Hepatocyte (in vitro differentiated cells): ENCODE measurements at regions not wholly inside any gene's neighbourhood (a gene's known extent, or its start where the extent isn't known, plus 50 kb on each side); places are given as distances from the start of the nearest gene placed in this dataset.

ENCODE experiments used
- DNase-seq: peaks from one replicate; pipeline ENCODE4 v3.0.0-alpha.2; 2016; ENCODE audit warnings: low spot score
- H2AFZ ChIP-seq: fragments of 200-600 bp; sonication (generic); 2 replicates; pipeline ENCODE4 v1.6.0; 2016; ENCODE audit warnings: antibody characterized with exemption, mild to moderate bottlenecking
- H3K27ac ChIP-seq: fragments of 200-600 bp; sonication (generic); 2 replicates; pipeline ENCODE4 v1.5.1; 2016; ENCODE audit warnings: mild to moderate bottlenecking
- H3K27me3 ChIP-seq: fragments of 200-600 bp; sonication (generic); 2 replicates; pipeline ENCODE4 v1.6.1; 2016
- H3K36me3 ChIP-seq: fragments of 200-600 bp; sonication (generic); replicated peaks from 2 replicates; pipeline ENCODE4 v1.5.1; 2016; ENCODE audit warnings: low read depth; ENCODE audit not compliant: insufficient read depth
- H3K4me1 ChIP-seq: fragments of 200-600 bp; sonication (generic); 2 replicates; pipeline ENCODE4 v1.5.1; 2016; ENCODE audit warnings: mild to moderate bottlenecking, moderate library complexity; ENCODE audit not compliant: insufficient read depth
- H3K4me2 ChIP-seq: fragments of 200-600 bp; sonication (generic); 2 replicates; pipeline ENCODE4 v1.6.0; 2016
- H3K4me3 ChIP-seq: fragments of 200-600 bp; sonication (generic); 2 replicates; pipeline ENCODE4 v1.5.1; 2016; ENCODE audit warnings: mild to moderate bottlenecking
- H3K79me2 ChIP-seq: fragments of 200-600 bp; sonication (generic); 2 replicates; pipeline ENCODE4 v1.6.0; 2017; ENCODE audit warnings: mild to moderate bottlenecking
- H3K9me2 ChIP-seq: fragments of 200-600 bp; sonication (generic); replicated peaks from 2 replicates; pipeline ENCODE4 v1.6.0; 2017; ENCODE audit warnings: mild to moderate bottlenecking; ENCODE audit not compliant: insufficient read depth
- H3K9me3 ChIP-seq: fragments of 200-600 bp; sonication (generic); 2 replicates; pipeline ENCODE4 v1.5.1; 2016; ENCODE audit warnings: low read depth, mild to moderate bottlenecking
- H4K20me1 ChIP-seq: fragments of 200-600 bp; sonication (generic); 2 replicates; pipeline ENCODE4 v1.6.0; 2016; ENCODE audit warnings: mild to moderate bottlenecking; ENCODE audit not compliant: insufficient read depth, poor library complexity, severe bottlenecking
- CTCF ChIP-seq: fragments of 200-600 bp; sonication (generic); IDR thresholded peaks from 2 replicates; pipeline ENCODE4 v1.5.1; 2016; ENCODE audit warnings: antibody characterized with exemption, mild to moderate bottlenecking; ENCODE audit not compliant: poor library complexity
- EZH2 ChIP-seq: fragments of 200-600 bp; sonication (generic); IDR thresholded peaks from 2 replicates; pipeline ENCODE4 v1.6.1; 2016; ENCODE audit warnings: antibody characterized with exemption, mild to moderate bottlenecking, borderline replicate concordance
- EZH2phosphoT487 ChIP-seq: fragments of 200-600 bp; sonication (generic); IDR thresholded peaks from one replicate; pipeline ENCODE4 v1.6.1; 2018; ENCODE audit warnings: antibody characterized with exemption, mild to moderate bottlenecking, low read depth, moderate library complexity; ENCODE audit not compliant: unreplicated experiment, severe bottlenecking
- WGBS: methylation state at CpG from one replicate; pipeline ENCODE4 v1.1.6; 2016; ENCODE audit warnings: low lambda C conversion rate; ENCODE audit errors: missing lambda C conversion rate; 5-methylcytosine and 5-hydroxymethylcytosine counted together

- Histone ChIP-seq H3K79me2 (no peaks in the 10 kb centered on the region), H2AFZ (no peak overlapping the region), H3K9me2 (no peaks in the 10 kb centered on the region), H3K4me1 (peaks cover 32% of the 10 kb centered on the region), H3K9me3 (no peaks in the 10 kb centered on the region), H3K36me3 (no peaks in the 10 kb centered on the region), H3K27me3 (no peaks in the 10 kb centered on the region), H3K27ac (no peak overlapping the region), H3K4me3 (no peak overlapping the region), H4K20me1 (no peaks in the 10 kb centered on the region), H3K4me2 (peak overlapping the region; percentile 40)
- no peak for DNase-seq
- TF ChIP-seq CTCF (no peak), EZH2phosphoT487 (no peak), EZH2 (no peak)
- WGBS: 77% methylated on average over 1 of the region's 1 CpG
These were observed 272.4 kb downstream of the RND3 start for GRCh38 chr2:150215041-150215440.

- H3K4me1 ChIP-seq: peaks cover 32% of the 10 kb centered on the region
- H3K4me3 ChIP-seq: no peak overlapping the region
- peak; percentile 40 for DNase-seq
- H4K20me1 ChIP-seq: no peaks in the 10 kb centered on the region
- no peaks in the 10 kb centered on the region for H3K9me2 ChIP-seq
- no peaks in the 10 kb centered on the region for H3K27me3 ChIP-seq
- TF ChIP-seq EZH2phosphoT487 (peak; percentile 95), EZH2 (no peak)
- H3K79me2 ChIP-seq: no peaks in the 10 kb centered on the region
- H3K9me3 ChIP-seq: no peaks in the 10 kb centered on the region
- 21% methylated on average over 1 of the region's 1 CpG for WGBS
- no peak overlapping the region for H2AFZ ChIP-seq
- peak overlapping the region; percentile 40 for H3K4me2 ChIP-seq
- no peaks in the 10 kb centered on the region for H3K36me3 ChIP-seq
- no peak overlapping the region for H3K27ac ChIP-seq
These were observed 272.8 kb downstream of the RND3 start for GRCh38 chr2:150214626-150215025.

GRCh38 chr2:150212722-150213171 lies 274.7 kb downstream of the RND3 start:
- Histone ChIP-seq H2AFZ (no peak overlapping the region), H3K36me3 (no peaks in the 10 kb centered on the region), H4K20me1 (no peaks in the 10 kb centered on the region), H3K79me2 (no peaks in the 10 kb centered on the region), H3K27me3 (no peaks in the 10 kb centered on the region), H3K4me2 (no peak overlapping the region), H3K4me1 (peaks cover 32% of the 10 kb centered on the region), H3K9me2 (no peaks in the 10 kb centered on the region), H3K9me3 (no peaks in the 10 kb centered on the region), H3K27ac (no peak overlapping the region), H3K4me3 (no peak overlapping the region)
- no peak for DNase-seq
- 47% methylated on average over 4 of the region's 4 CpGs for WGBS
- no peak for TF ChIP-seq EZH2
- no peak for TF ChIP-seq EZH2phosphoT487
- no peak for TF ChIP-seq CTCF

- Histone ChIP-seq H3K9me3 (no peaks in the 10 kb centered on the region), H3K4me3 (no peak overlapping the region), H3K79me2 (no peaks in the 10 kb centered on the region), H4K20me1 (no peaks in the 10 kb centered on the region), H3K27ac (no peak overlapping the region), H3K4me1 (peaks cover 27% of the 10 kb centered on the region), H3K27me3 (no peaks in the 10 kb centered on the region), H3K36me3 (no peaks in the 10 kb centered on the region), H2AFZ (no peak overlapping the region), H3K4me2 (no peak overlapping the region), H3K9me2 (no peaks in the 10 kb centered on the region)
- no peak for DNase-seq
- TF ChIP-seq EZH2phosphoT487: no peak
- TF ChIP-seq EZH2: no peak
- no peak for TF ChIP-seq CTCF
These were observed 276.3 kb downstream of the RND3 start for GRCh38 chr2:150211164-150211631.
